Lower leg skin (tissue), 3 donors: ENCODE measurements at regions not wholly inside any gene's neighbourhood (a gene's known extent, or its start where the extent isn't known, plus 50 kb on each side); places are given as distances from the start of the nearest gene placed in this dataset.

Source experiments
- CTCF ChIP-seq, 3 donors: fragments of 450-650 bp; IDR thresholded peaks; one replicate each; pipeline ENCODE4 v1.5.1; 2016; ENCODE audit warnings: antibody characterized with exemption in 3 of 3, mild to moderate bottlenecking in 3 of 3, moderate library complexity in 2 of 3
- POLR2A ChIP-seq, 2 donors: fragments of 450-650 bp; IDR thresholded peaks; one replicate each; pipeline ENCODE4 v1.6.1; 2016 to 2017; ENCODE audit warnings: antibody characterized with exemption in 2 of 2, mild to moderate bottlenecking in 1 of 2, moderate library complexity in 1 of 2

GRCh38 chr12:28987538-28988324, 161.3 kb upstream of the FAR2 start:
- TF ChIP-seq CTCF (IDR thresholded peaks at IDR 0.05): no peak
- TF ChIP-seq POLR2A (IDR thresholded peaks at IDR 0.05): no peak
